ENCODE measurements at regions not wholly inside any gene's neighbourhood (a gene's known extent, or its start where the extent isn't known, plus 50 kb on each side); places are given as distances from the start of the nearest gene placed in this dataset.

DNA sequence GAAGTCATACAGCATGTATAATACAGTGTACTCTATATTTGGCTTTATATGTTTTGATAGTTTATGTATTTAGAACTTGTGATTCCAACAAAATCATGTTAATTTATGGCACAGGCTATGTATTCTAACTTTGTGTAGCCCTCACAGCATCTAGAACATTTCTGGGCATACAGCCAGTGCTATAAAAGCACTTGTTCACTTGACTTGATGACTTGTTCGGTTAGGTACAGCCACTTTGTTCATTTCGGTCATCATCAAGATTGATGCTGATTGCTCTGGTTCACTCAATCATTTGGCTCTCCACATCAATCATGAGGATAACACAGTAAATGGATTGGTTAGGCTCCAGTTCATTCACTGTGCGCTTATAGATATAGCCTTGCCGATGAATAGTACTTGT, 97.6 kb upstream of the IRS4 start:
- no peak for DNase-seq (ENCODE audit: low read depth)

- no peak for DNase-seq (ENCODE audit: low read depth)
Observed at GRCh38 chrX:108811891-108812290, 75.5 kb upstream of the IRS4 start.

DNA sequence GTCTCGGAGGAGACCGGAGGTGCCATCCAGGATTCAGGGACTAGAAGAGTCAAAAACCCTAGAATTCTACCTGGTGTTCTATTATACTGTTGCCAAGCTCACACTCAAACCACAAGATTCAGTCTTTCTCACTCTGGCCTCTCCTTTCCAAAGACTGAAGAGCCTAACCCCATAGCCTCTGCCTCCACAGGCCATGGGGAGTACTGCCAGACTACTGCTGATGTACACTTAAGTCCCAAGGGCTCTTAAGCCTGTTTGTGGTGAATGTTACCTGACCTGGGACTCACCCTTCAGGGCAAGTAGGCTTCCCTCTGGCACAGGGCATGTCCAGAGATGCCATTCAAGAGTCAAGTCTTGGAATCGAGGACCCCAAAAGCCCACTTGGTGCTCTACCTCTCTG, 58.9 kb upstream of the IRS4 start:
- no peak for DNase-seq (ENCODE audit: low read depth)
